Endothelial cell of umbilical vein (primary cell): ENCODE measurements at regions not wholly inside any gene's neighbourhood (a gene's known extent, or its start where the extent isn't known, plus 50 kb on each side); places are given as distances from the start of the nearest gene placed in this dataset.

Source experiments
- BruUV-seq: library from RNA; stranded (reverse); fragments of 400-500 nt; replicated peaks from 2 replicates; lab custom pipeline; 2021; lab: Mats Ljungman, UMichigan
- CTCF ChIA-PET: fragments of 300-600, 350-600 bp; sonication (Branson Sonifier 250); formaldehyde crosslinking; loops from one replicate; lab custom pipeline; 2021; ENCODE audit warnings: antibody characterized with exemption, inconsistent platforms; lab: Charles Lee
- POLR2A ChIA-PET: fragments of 300-600, 350-600 bp; sonication (Branson Sonifier 250); formaldehyde crosslinking; loops from one replicate; lab custom pipeline; 2021; ENCODE audit warnings: antibody characterized with exemption, inconsistent platforms; lab: Charles Lee
- DNase-seq: peaks from one replicate; pipeline ENCODE4 v3.0.0-alpha.2; 2011; ENCODE audit warnings: low read depth, low spot score
- FAIRE-seq: peaks from 2 replicates; lab custom pipeline; 2011; peaks lifted over from hg19 to GRCh38; lab: Jason Lieb, UNC
- H2AFZ ChIP-seq: 2 replicates; pipeline ENCODE4 v1.6.0; 2012; ENCODE audit warnings: low read depth, low read length, control low read depth, inconsistent platforms
- H3K27ac ChIP-seq: 2 replicates; pipeline ENCODE4 v1.5.1; 2011; ENCODE audit warnings: low read depth, mild to moderate bottlenecking, control low read depth, low read length, moderate library complexity; ENCODE audit not compliant: insufficient read depth
- H3K27me3 ChIP-seq, 2 experiments: 2 replicates each; pipeline versions ENCODE4 v1.6.0 to v1.6.1; 2011; ENCODE audit warnings: low read length in 2 of 2, mixed read lengths in 1 of 2; ENCODE audit not compliant: control insufficient read depth in 2 of 2, insufficient read depth in 2 of 2
- H3K36me3 ChIP-seq, 2 experiments: 2 replicates in 1 of 2; 3 replicates in 1 of 2; pipeline ENCODE4 v1.5.1; 2011; ENCODE audit warnings: low read length in 2 of 2, mild to moderate bottlenecking in 1 of 2, moderate library complexity in 1 of 2; ENCODE audit not compliant: control insufficient read depth in 2 of 2, insufficient read depth in 2 of 2; ENCODE audit errors: extremely low read depth in 1 of 2
- H3K4me1 ChIP-seq: 3 replicates; pipeline ENCODE4 v1.5.1; 2011; ENCODE audit warnings: mild to moderate bottlenecking, low read length; ENCODE audit not compliant: control insufficient read depth, insufficient read depth; ENCODE audit errors: extremely low read depth
- H3K4me2 ChIP-seq: 2 replicates; pipeline ENCODE4 v1.6.1; 2011; ENCODE audit warnings: low read length, control low read depth, mixed read lengths; ENCODE audit not compliant: insufficient read depth
- H3K4me3 ChIP-seq, 3 experiments: fragments of 200-600 bp in 1 of 3; sonication (generic), shearing (Covaris generic) in 1 of 3; replicated peaks in 1 of 3; 2 replicates each; pipeline ENCODE4 v1.5.1; 2011 to 2016; ENCODE audit warnings: control low read depth in 3 of 3, low read length in 3 of 3, mild to moderate bottlenecking in 2 of 3, inconsistent platforms in 1 of 3, low read depth in 1 of 3, moderate library complexity in 1 of 3; ENCODE audit not compliant: insufficient read depth in 1 of 3
- H3K79me2 ChIP-seq: 2 replicates; pipeline ENCODE4 v1.6.0; 2012; ENCODE audit warnings: low read length, inconsistent platforms; ENCODE audit not compliant: control insufficient read depth, insufficient read depth
- H3K9ac ChIP-seq: replicated peaks from 2 replicates; pipeline ENCODE3; 2011; ENCODE audit warnings: low read length, control low read depth; ENCODE audit not compliant: insufficient read depth; ENCODE audit errors: extremely low read depth
- H3K9me1 ChIP-seq: replicated peaks from 3 replicates; pipeline ENCODE4 v1.6.0; 2011; ENCODE audit warnings: mild to moderate bottlenecking, low read length; ENCODE audit not compliant: control insufficient read depth, insufficient read depth; ENCODE audit errors: extremely low read depth
- H3K9me3 ChIP-seq: replicated peaks from 2 replicates; pipeline ENCODE4 v1.5.1; 2012; ENCODE audit warnings: low read length, inconsistent platforms; ENCODE audit not compliant: control insufficient read depth, insufficient read depth
- H4K20me1 ChIP-seq: replicated peaks from 2 replicates; pipeline ENCODE3; 2011; ENCODE audit warnings: mild to moderate bottlenecking, low read length; ENCODE audit not compliant: control insufficient read depth, insufficient read depth; ENCODE audit errors: extremely low read depth
- CTCF ChIP-seq, 2 donors: IDR thresholded peaks; 1 replicate in 1 of 2; 2 replicates in 1 of 2; pipeline ENCODE4 v1.5.1; 2011; ENCODE audit warnings: low read length in 2 of 2, mild to moderate bottlenecking in 2 of 2, moderate library complexity in 2 of 2, control low read depth in 1 of 2, inconsistent platforms in 1 of 2, low read depth in 1 of 2; ENCODE audit not compliant: insufficient read depth in 1 of 2; ENCODE audit errors: extremely low read depth in 1 of 2
- EZH2 ChIP-seq: IDR thresholded peaks from 2 replicates; pipeline ENCODE4 v1.6.1; 2012; ENCODE audit warnings: borderline replicate concordance, low read depth, mild to moderate bottlenecking, moderate library complexity, low read length, inconsistent platforms; ENCODE audit not compliant: severe bottlenecking
- FOS ChIP-seq: IDR thresholded peaks from 2 replicates; pipeline ENCODE4 v1.6.1; 2011; ENCODE audit warnings: mild to moderate bottlenecking, low read length, moderate library complexity, borderline replicate concordance; ENCODE audit not compliant: insufficient read depth
- GATA2 ChIP-seq: IDR thresholded peaks from 2 replicates; pipeline ENCODE4 v1.7.0; 2011; ENCODE audit warnings: low read depth, mild to moderate bottlenecking, moderate library complexity, mixed read lengths, low read length; ENCODE audit not compliant: insufficient read length, insufficient read depth
- JUN ChIP-seq: IDR thresholded peaks from 2 replicates; pipeline ENCODE4 v1.6.1; 2011; ENCODE audit warnings: borderline replicate concordance, low read depth; ENCODE audit not compliant: insufficient read length, insufficient read depth
- MAX ChIP-seq: IDR thresholded peaks from 2 replicates; pipeline ENCODE4 v1.6.1; 2011; ENCODE audit not compliant: insufficient read depth, insufficient read length
- MYC ChIP-seq: IDR thresholded peaks from one replicate; pipeline ENCODE4 v1.6.1; 2011; ENCODE audit warnings: mild to moderate bottlenecking, low read depth, low read length
- POLR2A ChIP-seq: IDR thresholded peaks from 2 replicates; pipeline ENCODE4 v1.6.1; 2012; ENCODE audit warnings: low read depth, mild to moderate bottlenecking, control low read depth, low read length
- POLR2AphosphoS5 ChIP-seq: IDR thresholded peaks from 2 replicates; pipeline ENCODE4 v1.6.1; 2012; ENCODE audit warnings: low read depth, mild to moderate bottlenecking, control low read depth, low read length, moderate library complexity; ENCODE audit not compliant: insufficient read depth
- dilution Hi-C: fragments of 300-500 bp; cut with MboI; formaldehyde crosslinking; loops from one replicate; pipeline ENCODE4 v1.15.0; 2019; ENCODE audit warnings: low sequenced_read_pairs; ENCODE audit not compliant: extremely low pct_ligation_motif_present
- intact Hi-C: fragments of 100-400 bp; cut with micrococcal nuclease; formaldehyde crosslinking; loops from one replicate; pipeline ENCODE4 v1.10.0; 2022

GRCh38 chr12:58668233-58668632 is 252.1 kb downstream of the LRIG3 start:
- FAIRE-seq = no peak
- dilution Hi-C loops = no loop called here
- no peak for DNase-seq
- Histone ChIP-seq H3K9me3 (no peaks in the 10 kb centered on the region), H3K4me3 (no peak overlapping the region), H3K9ac (no peak overlapping the region), H2AFZ (no peak overlapping the region), H3K4me1 (no peaks in the 10 kb centered on the region), H3K9me1 (no peaks in the 10 kb centered on the region), H3K36me3 (no peaks in the 10 kb centered on the region), H3K4me2 (no peak overlapping the region), H3K27ac (no peak overlapping the region), H4K20me1 (no peaks in the 10 kb centered on the region), H3K27me3 (no peaks in the 10 kb centered on the region), H3K79me2 (no peaks in the 10 kb centered on the region)
- intact Hi-C loops = no loop called here
- ChIA-PET CTCF (no interaction called here), POLR2A (no interaction called here)
- no TSS peak for BruUV-seq
- TF ChIP-seq EZH2 = no peak

GRCh38 chr12:58668871-58669270 is 251.4 kb downstream of the LRIG3 start:
- H3K36me3 ChIP-seq = no peaks in the 10 kb centered on the region
- H4K20me1 ChIP-seq = no peaks in the 10 kb centered on the region
- DNase-seq = no peak
- ChIA-PET CTCF (no interaction called here), POLR2A (no interaction called here)
- H3K9ac ChIP-seq = no peak overlapping the region
- no peaks in the 10 kb centered on the region for H3K9me3 ChIP-seq
- H2AFZ ChIP-seq = no peak overlapping the region
- H3K9me1 ChIP-seq = no peaks in the 10 kb centered on the region
- intact Hi-C loops (no loop called here), dilution Hi-C loops (no loop called here)
- FAIRE-seq = no peak
- no peak overlapping the region for H3K27ac ChIP-seq
- BruUV-seq = no TSS peak
- no peak overlapping the region for H3K4me3 ChIP-seq
- H3K79me2 ChIP-seq = no peaks in the 10 kb centered on the region
- no peaks in the 10 kb centered on the region for H3K27me3 ChIP-seq
- no peak overlapping the region for H3K4me2 ChIP-seq
- no peaks in the 10 kb centered on the region for H3K4me1 ChIP-seq
- TF ChIP-seq POLR2AphosphoS5 (no peak), POLR2A (no peak), CTCF (IDR thresholded peaks at IDR 0.05; ENCODE audit: extremely low read depth in 1 of 2, insufficient read depth in 1 of 2, low read depth in 1 of 2, low read length in 2 of 2) (no peak), EZH2 (no peak), MYC (no peak), FOS (no peak), MAX (no peak), JUN (no peak), GATA2 (no peak)
